B cell (primary cell): ENCODE measurements at regions not wholly inside any gene's neighbourhood (a gene's known extent, or its start where the extent isn't known, plus 50 kb on each side); places are given as distances from the start of the nearest gene placed in this dataset.

ENCODE experiments used
- ATAC-seq: fragments of 200-7000 bp; cut with Tn5 transposase; one replicate; pipeline ENCODE4 v1.10.0; 2021; ENCODE audit warnings: low read depth, mild to moderate bottlenecking, moderate number of reproducible peaks, moderate library complexity
- CTCF ChIA-PET: fragments of 350-600 bp; sonication (Branson Sonifier 250); formaldehyde crosslinking; loops from one replicate; lab custom pipeline; 2021; ENCODE audit warnings: antibody characterized with exemption, inconsistent platforms; lab: Charles Lee
- POLR2A ChIA-PET: fragments of 350-600 bp; sonication (Branson Sonifier 250); formaldehyde crosslinking; loops from one replicate; lab custom pipeline; 2021; ENCODE audit warnings: antibody characterized with exemption; lab: Charles Lee
- DNase-seq: peaks from one replicate; pipeline ENCODE4 v3.0.0; 2013
- H2AFZ ChIP-seq: 2 replicates; pipeline ENCODE4 v1.6.1; 2012; ENCODE audit warnings: mild to moderate bottlenecking, low read depth, low read length; ENCODE audit not compliant: insufficient read depth, poor library complexity, severe bottlenecking
- H3K27ac ChIP-seq, 2 donors: 1 replicate in 1 of 2; 2 replicates in 1 of 2; pipeline ENCODE4 v1.5.1; 2012 to 2013; ENCODE audit warnings: low read length in 2 of 2, mild to moderate bottlenecking in 2 of 2, moderate library complexity in 1 of 2
- H3K27me3 ChIP-seq, 4 experiments: fragments of 200-600 bp in 1 of 4; sonication (generic) in 1 of 4; replicated peaks in 1 of 4; 1 replicate in 2 of 4; 2 replicates in 2 of 4; pipeline versions ENCODE4 v1.6.1 to v1.7.0; 2013 to 2016; ENCODE audit warnings: low read length in 3 of 4, mild to moderate bottlenecking in 2 of 4, mixed read lengths in 1 of 4, moderate library complexity in 1 of 4; ENCODE audit not compliant: insufficient read depth in 4 of 4, control insufficient read depth in 3 of 4; ENCODE audit errors: control extremely low read depth in 1 of 4
- H3K36me3 ChIP-seq, 2 experiments: replicated peaks in 1 of 2; 1 replicate in 1 of 2; 2 replicates in 1 of 2; pipeline versions ENCODE4 v1.6.1 to v1.7.1; 2013; ENCODE audit warnings: low read length in 1 of 2; ENCODE audit not compliant: insufficient read depth in 2 of 2, control insufficient read depth in 1 of 2; ENCODE audit errors: control extremely low read depth in 1 of 2, extremely low read depth in 1 of 2
- H3K4me1 ChIP-seq, 2 donors: fragments of 200-600 bp in 1 of 2; sonication (generic) in 1 of 2; 1 replicate in 1 of 2; 2 replicates in 1 of 2; pipeline versions ENCODE4 v1.5.1 to v1.6.1; 2013 to 2017; ENCODE audit warnings: low read length in 2 of 2; ENCODE audit not compliant: control insufficient read depth in 2 of 2, insufficient read depth in 2 of 2
- H3K4me2 ChIP-seq: replicated peaks from 2 replicates; pipeline ENCODE3; 2012; ENCODE audit warnings: mild to moderate bottlenecking, low read depth, low read length; ENCODE audit not compliant: poor library complexity, severe bottlenecking
- H3K4me3 ChIP-seq, 5 experiments: fragments of 200-600 bp in 1 of 5; sonication (generic) in 1 of 5; 1 replicate in 3 of 5; 2 replicates in 2 of 5; pipeline versions ENCODE4 v1.5.1 to v1.7.0; 2011 to 2016; ENCODE audit warnings: low read length in 4 of 5, mild to moderate bottlenecking in 4 of 5, low read depth in 2 of 5, control low read depth in 1 of 5, moderate library complexity in 1 of 5; ENCODE audit not compliant: insufficient read depth in 1 of 5; ENCODE audit errors: control extremely low read depth in 1 of 5, extremely low read depth in 1 of 5
- H3K79me2 ChIP-seq: fragments of 200-600 bp; sonication (generic); one replicate; pipeline ENCODE4 v1.6.0; 2016; ENCODE audit warnings: low read length; ENCODE audit not compliant: control insufficient read depth, insufficient read depth
- H3K9ac ChIP-seq: fragments of 200-600 bp; sonication (generic); 2 replicates; pipeline ENCODE4 v1.6.1; 2017; ENCODE audit warnings: mild to moderate bottlenecking, low read length, moderate library complexity
- H3K9me3 ChIP-seq, 3 donors: one replicate each; pipeline versions ENCODE4 v1.6.1 to v1.7.1; 2013; ENCODE audit warnings: low read length in 2 of 3; ENCODE audit not compliant: control insufficient read depth in 2 of 3, insufficient read depth in 1 of 3; ENCODE audit errors: control extremely low read depth in 1 of 3
- H4K20me1 ChIP-seq: 2 replicates; pipeline ENCODE4 v1.6.0; 2012; ENCODE audit warnings: mild to moderate bottlenecking, low read length; ENCODE audit not compliant: insufficient read depth, control insufficient read depth, poor library complexity, severe bottlenecking
- H3K27ac Mint-ChIP-seq: one replicate; pipeline ENCODE4 v1.8.0; 2021; ENCODE audit warnings: mixed read lengths
- H3K27me3 Mint-ChIP-seq: one replicate; pipeline ENCODE4 v1.8.0; 2021; ENCODE audit warnings: mixed read lengths
- H3K4me1 Mint-ChIP-seq: one replicate; pipeline ENCODE4 v1.8.0; 2021; ENCODE audit warnings: mixed read lengths
- H3K4me3 Mint-ChIP-seq: one replicate; pipeline ENCODE4 v1.8.0; 2021; ENCODE audit warnings: mixed read lengths
- H3K9me3 Mint-ChIP-seq: one replicate; pipeline ENCODE4 v1.8.0; 2022; ENCODE audit warnings: mixed read lengths; ENCODE audit not compliant: insufficient read depth
- CTCF ChIP-seq: fragments of 200-600 bp; IDR thresholded peaks from one replicate; pipeline ENCODE4 v1.8.0; 2022; ENCODE audit warnings: antibody characterized with exemption, mild to moderate bottlenecking
- EZH2 ChIP-seq: IDR thresholded peaks from 2 replicates; pipeline ENCODE4 v1.6.1; 2012; ENCODE audit warnings: borderline replicate concordance, low read depth, mild to moderate bottlenecking, moderate library complexity, low read length; ENCODE audit not compliant: insufficient read depth, poor library complexity, severe bottlenecking
- WGBS: methylation state at CpG from one replicate; pipeline ENCODE4 v1.1.5; 2013; ENCODE audit warnings: missing lambda C conversion rate; ENCODE audit not compliant: insufficient coverage; 5-methylcytosine and 5-hydroxymethylcytosine counted together
- intact Hi-C: fragments of 100-400 bp; cut with micrococcal nuclease; formaldehyde crosslinking; loops from one replicate; pipeline ENCODE4 v1.10.0; 2022

- no peak for TF ChIP-seq CTCF
- no peak for TF ChIP-seq EZH2
- H3K9me3 ChIP-seq: no peaks in the 10 kb centered on the region
- no peak overlapping the region for H3K9ac ChIP-seq
- no peak for ATAC-seq
- no peak for DNase-seq
- H3K79me2 ChIP-seq: no peaks in the 10 kb centered on the region
- Mint-ChIP-seq H3K27me3 (no peaks in the 10 kb centered on the region), H3K4me1 (no peaks in the 10 kb centered on the region), H3K9me3 (no peaks in the 10 kb centered on the region), H3K4me3 (no peak overlapping the region), H3K27ac (no peak overlapping the region)
- H4K20me1 ChIP-seq: no peaks in the 10 kb centered on the region
- no peak overlapping the region for H3K4me3 ChIP-seq
- ChIA-PET CTCF (no interaction called here), POLR2A (no interaction called here)
- no peak overlapping the region for H3K27ac ChIP-seq
- intact Hi-C loops: no loop called here
- no peak overlapping the region for H2AFZ ChIP-seq
- no peaks in the 10 kb centered on the region for H3K27me3 ChIP-seq
- WGBS: no CpG with 5 or more reads among the region's 2 CpGs
- no peak overlapping the region for H3K4me2 ChIP-seq
- no peaks in the 10 kb centered on the region for H3K4me1 ChIP-seq
- H3K36me3 ChIP-seq: no peaks in the 10 kb centered on the region
Measured at GRCh38 chr5:143660625-143661024, 151.3 kb upstream of the HMHB1 start.

DNA sequence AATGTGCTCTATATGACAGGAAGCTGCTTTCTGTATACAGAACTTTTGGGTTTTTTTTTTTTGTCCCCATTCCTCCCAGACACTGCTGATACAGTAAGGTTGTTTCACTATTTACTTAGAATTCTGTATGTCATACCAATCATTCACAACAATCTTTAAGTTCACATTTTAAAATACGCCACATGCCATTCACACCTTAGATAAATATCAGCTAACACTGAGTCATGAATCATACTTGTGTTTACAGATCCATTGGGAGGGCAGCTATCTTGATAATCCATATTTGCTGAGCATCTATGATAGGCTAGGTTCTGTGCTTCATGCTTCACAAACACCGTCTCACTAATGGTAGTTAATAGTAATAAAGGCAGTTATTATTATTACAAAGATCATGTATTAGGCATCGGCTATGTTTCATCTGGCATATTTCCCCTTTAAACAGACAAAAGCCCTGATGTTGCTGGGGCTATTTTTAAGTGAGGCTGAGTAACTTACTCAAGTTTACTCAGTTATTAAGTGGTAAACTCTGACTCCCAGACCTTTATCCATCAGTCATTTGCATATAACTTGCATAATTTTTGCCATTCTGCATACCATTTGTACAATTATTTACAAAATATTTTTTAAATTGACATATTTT is 152.2 kb upstream of the HMHB1 start:
- Histone ChIP-seq H3K27ac (no peak overlapping the region), H3K4me1 (no peaks in the 10 kb centered on the region), H3K4me2 (no peak overlapping the region), H4K20me1 (no peaks in the 10 kb centered on the region), H3K4me3 (no peak overlapping the region), H3K9ac (no peak overlapping the region), H3K79me2 (no peaks in the 10 kb centered on the region), H2AFZ (no peak overlapping the region), H3K9me3 (no peaks in the 10 kb centered on the region), H3K27me3 (no peaks in the 10 kb centered on the region), H3K36me3 (no peaks in the 10 kb centered on the region)
- ChIA-PET POLR2A (no interaction called here), CTCF (no interaction called here)
- Mint-ChIP-seq H3K9me3 (no peaks in the 10 kb centered on the region), H3K27me3 (no peaks in the 10 kb centered on the region), H3K4me1 (no peaks in the 10 kb centered on the region), H3K27ac (no peak overlapping the region), H3K4me3 (no peak overlapping the region)
- intact Hi-C loops: no loop called here
- DNase-seq (no peak), ATAC-seq (no peak)
- no peak for TF ChIP-seq EZH2
- TF ChIP-seq CTCF: no peak
- no CpG with 5 or more reads among the region's 3 CpGs for WGBS
